OCI-LY3 (cell line): ENCODE measurements at regions not wholly inside any gene's neighbourhood (a gene's known extent, or its start where the extent isn't known, plus 50 kb on each side); places are given as distances from the start of the nearest gene placed in this dataset.

Experiments
- EZH2phosphoT487 ChIP-seq: fragments of 200-600 bp; shearing (Covaris generic); IDR thresholded peaks from 2 replicates; pipeline ENCODE4 v1.6.1; 2018; ENCODE audit warnings: antibody characterized with exemption, mixed run types, low read depth
- TF ChIP-seq, protein P1 (sequence below): fragments of 200-600, 300-600 bp; sonication (generic); IDR thresholded peaks from 2 replicates; pipeline ENCODE4 v1.5.1; 2014; ENCODE audit warnings: antibody characterized with exemption, low read length, low read depth

DNA sequence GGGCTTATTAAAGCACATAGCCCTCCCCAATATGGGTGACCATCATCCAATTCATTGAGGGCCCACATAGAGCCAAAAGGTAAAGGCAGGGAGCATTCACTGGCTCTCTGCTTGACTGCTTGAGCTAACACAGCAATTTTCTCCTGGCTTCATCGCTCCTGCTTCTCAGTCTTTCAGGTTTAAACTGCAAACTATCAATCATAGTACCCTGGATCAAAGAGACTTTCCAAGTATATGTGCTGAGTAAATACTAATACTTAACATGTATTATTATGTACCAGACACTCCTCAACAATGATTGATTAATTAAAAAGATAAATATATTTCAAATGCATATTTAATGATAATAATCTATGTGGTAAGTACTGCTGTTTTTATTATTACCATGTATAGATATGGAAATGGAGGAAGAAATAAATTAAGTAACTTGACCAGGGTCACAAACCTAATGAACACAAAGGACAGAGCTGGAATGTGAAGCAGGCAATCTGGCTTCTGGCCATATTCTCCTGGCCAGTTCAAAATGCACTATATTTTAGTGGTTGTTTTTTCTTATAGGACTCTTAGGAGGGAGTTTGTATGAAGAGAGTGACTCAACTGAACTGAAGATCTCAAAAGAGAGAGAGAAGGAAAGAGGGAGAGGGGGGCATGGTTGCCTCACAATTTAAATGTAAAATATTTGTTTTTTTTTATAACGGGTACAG is 1197.3 kb downstream of the TECRL start:
- TF ChIP-seq, protein P1, sequence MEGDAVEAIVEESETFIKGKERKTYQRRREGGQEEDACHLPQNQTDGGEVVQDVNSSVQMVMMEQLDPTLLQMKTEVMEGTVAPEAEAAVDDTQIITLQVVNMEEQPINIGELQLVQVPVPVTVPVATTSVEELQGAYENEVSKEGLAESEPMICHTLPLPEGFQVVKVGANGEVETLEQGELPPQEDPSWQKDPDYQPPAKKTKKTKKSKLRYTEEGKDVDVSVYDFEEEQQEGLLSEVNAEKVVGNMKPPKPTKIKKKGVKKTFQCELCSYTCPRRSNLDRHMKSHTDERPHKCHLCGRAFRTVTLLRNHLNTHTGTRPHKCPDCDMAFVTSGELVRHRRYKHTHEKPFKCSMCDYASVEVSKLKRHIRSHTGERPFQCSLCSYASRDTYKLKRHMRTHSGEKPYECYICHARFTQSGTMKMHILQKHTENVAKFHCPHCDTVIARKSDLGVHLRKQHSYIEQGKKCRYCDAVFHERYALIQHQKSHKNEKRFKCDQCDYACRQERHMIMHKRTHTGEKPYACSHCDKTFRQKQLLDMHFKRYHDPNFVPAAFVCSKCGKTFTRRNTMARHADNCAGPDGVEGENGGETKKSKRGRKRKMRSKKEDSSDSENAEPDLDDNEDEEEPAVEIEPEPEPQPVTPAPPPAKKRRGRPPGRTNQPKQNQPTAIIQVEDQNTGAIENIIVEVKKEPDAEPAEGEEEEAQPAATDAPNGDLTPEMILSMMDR, result no peak
- TF ChIP-seq EZH2phosphoT487, result no peak
